PC-9 (cell line): ENCODE measurements at regions not wholly inside any gene's neighbourhood (a gene's known extent, or its start where the extent isn't known, plus 50 kb on each side); places are given as distances from the start of the nearest gene placed in this dataset.
A peak's percentile ranks its signal among the peaks of the same experiment; 100 is the strongest.

ENCODE experiments used
- BruUV-seq: library from RNA; stranded (reverse); fragments of 400-500 nt; replicated peaks from 2 replicates; lab custom pipeline; 2021; lab: Mats Ljungman, UMichigan
- CTCF ChIA-PET: fragments of 300-600 bp; sonication (Branson Sonifier 250); formaldehyde crosslinking; loops from one replicate; lab custom pipeline; 2022; ENCODE audit warnings: antibody characterized with exemption; lab: Charles Lee
- POLR2A ChIA-PET: fragments of 300-600 bp; sonication (Branson Sonifier 250); formaldehyde crosslinking; loops from one replicate; lab custom pipeline; 2022; ENCODE audit warnings: antibody characterized with exemption; ENCODE audit not compliant: unreplicated experiment; lab: Charles Lee
- DNase-seq, 2 experiments: peaks; one replicate each; pipeline versions ENCODE4 v3.0.0 to v3.0.0-alpha.2; 2015 to 2022; ENCODE audit warnings: mixed read lengths in 1 of 2
- H2AFZ ChIP-seq: fragments of 200-600 bp; sonication (generic); 2 replicates; pipeline ENCODE4 v1.8.1; 2017; ENCODE audit warnings: antibody characterized with exemption
- H3F3A ChIP-seq: fragments of 200-600 bp; sonication (generic); 2 replicates; pipeline ENCODE4 v1.8.1; 2017; ENCODE audit warnings: antibody characterized with exemption, mild to moderate bottlenecking, low read depth; ENCODE audit not compliant: insufficient read depth
- H3K27ac ChIP-seq: fragments of 200-600 bp; sonication (generic); 2 replicates; pipeline ENCODE4 v1.6.1; 2016; ENCODE audit warnings: mixed run types
- H3K27me3 ChIP-seq: fragments of 200-600 bp; sonication (generic); 2 replicates; pipeline ENCODE4 v1.6.1; 2016; ENCODE audit warnings: low read depth, mixed run types; ENCODE audit not compliant: insufficient read depth
- H3K36me3 ChIP-seq: fragments of 200-600 bp; sonication (generic); 2 replicates; pipeline ENCODE4 v1.6.1; 2016; ENCODE audit warnings: low read depth, mixed run types
- H3K4me1 ChIP-seq: fragments of 200-600 bp; sonication (generic); replicated peaks from 2 replicates; pipeline ENCODE4 v1.6.1; 2016; ENCODE audit warnings: mixed run types; ENCODE audit not compliant: insufficient read depth
- H3K4me2 ChIP-seq: fragments of 200-600 bp; sonication (generic); 2 replicates; pipeline ENCODE4 v1.6.1; 2017; ENCODE audit warnings: mixed run types
- H3K4me3 ChIP-seq: fragments of 200-600 bp; sonication (generic); 2 replicates; pipeline ENCODE4 v1.6.1; 2016; ENCODE audit warnings: mixed run types
- H3K79me2 ChIP-seq: fragments of 200-600 bp; sonication (generic); 2 replicates; pipeline ENCODE4 v1.6.1; 2017; ENCODE audit warnings: low read depth, mixed run types
- H3K9me2 ChIP-seq: fragments of 200-600 bp; sonication (generic); 2 replicates; pipeline ENCODE4 v1.8.1; 2017; ENCODE audit warnings: mild to moderate bottlenecking; ENCODE audit not compliant: insufficient read depth
- H3K9me3 ChIP-seq: fragments of 200-600 bp; sonication (generic); 2 replicates; pipeline ENCODE4 v1.8.1; 2016; ENCODE audit warnings: low read depth; ENCODE audit not compliant: insufficient read depth
- H4K20me1 ChIP-seq: fragments of 200-600 bp; sonication (generic); 2 replicates; pipeline ENCODE4 v1.8.1; 2017; ENCODE audit not compliant: insufficient read depth
- EZH2 ChIP-seq: fragments of 200-600 bp; sonication (generic); IDR thresholded peaks from 2 replicates; pipeline ENCODE4 v1.8.0; 2017; ENCODE audit warnings: antibody characterized with exemption, low read depth
- intact Hi-C: fragments of 100-400 bp; cut with micrococcal nuclease; formaldehyde crosslinking; loops from one replicate; pipeline ENCODE4 v1.10.0; 2022; ENCODE audit not compliant: unreplicated experiment
- TF ChIP-seq, protein P1 (sequence below): fragments of 200-600 bp; sonication (generic); conservative IDR thresholded peaks from 2 replicates; pipeline ENCODE4 v1.6.1; 2017; ENCODE audit warnings: mixed run types, antibody characterized with exemption, mild to moderate bottlenecking, moderate library complexity

- TF ChIP-seq, protein P1, sequence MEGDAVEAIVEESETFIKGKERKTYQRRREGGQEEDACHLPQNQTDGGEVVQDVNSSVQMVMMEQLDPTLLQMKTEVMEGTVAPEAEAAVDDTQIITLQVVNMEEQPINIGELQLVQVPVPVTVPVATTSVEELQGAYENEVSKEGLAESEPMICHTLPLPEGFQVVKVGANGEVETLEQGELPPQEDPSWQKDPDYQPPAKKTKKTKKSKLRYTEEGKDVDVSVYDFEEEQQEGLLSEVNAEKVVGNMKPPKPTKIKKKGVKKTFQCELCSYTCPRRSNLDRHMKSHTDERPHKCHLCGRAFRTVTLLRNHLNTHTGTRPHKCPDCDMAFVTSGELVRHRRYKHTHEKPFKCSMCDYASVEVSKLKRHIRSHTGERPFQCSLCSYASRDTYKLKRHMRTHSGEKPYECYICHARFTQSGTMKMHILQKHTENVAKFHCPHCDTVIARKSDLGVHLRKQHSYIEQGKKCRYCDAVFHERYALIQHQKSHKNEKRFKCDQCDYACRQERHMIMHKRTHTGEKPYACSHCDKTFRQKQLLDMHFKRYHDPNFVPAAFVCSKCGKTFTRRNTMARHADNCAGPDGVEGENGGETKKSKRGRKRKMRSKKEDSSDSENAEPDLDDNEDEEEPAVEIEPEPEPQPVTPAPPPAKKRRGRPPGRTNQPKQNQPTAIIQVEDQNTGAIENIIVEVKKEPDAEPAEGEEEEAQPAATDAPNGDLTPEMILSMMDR: no peak
- no peak for TF ChIP-seq EZH2
- no peak overlapping the region for H3K4me2 ChIP-seq
- no TSS peak for BruUV-seq
- H3K27me3 ChIP-seq: no peaks in the 10 kb centered on the region
- no peak overlapping the region for H3K27ac ChIP-seq
- peaks cover 6% of the 10 kb centered on the region for H3K9me3 ChIP-seq
- H3K79me2 ChIP-seq: no peaks in the 10 kb centered on the region
- H2AFZ ChIP-seq: no peak overlapping the region
- intact Hi-C loops: no loop called here
- no peak overlapping the region for H3K4me3 ChIP-seq
- CTCF ChIA-PET: no interaction called here
- no peaks in the 10 kb centered on the region for H3K4me1 ChIP-seq
- H3K9me2 ChIP-seq: no peaks in the 10 kb centered on the region
- peaks cover 4% of the 10 kb centered on the region; the same call in 1 of the 2 replicates for H3F3A ChIP-seq
- POLR2A ChIA-PET: no interaction called here
- H3K36me3 ChIP-seq: no peaks in the 10 kb centered on the region
- no peaks in the 10 kb centered on the region for H4K20me1 ChIP-seq
- DNase-seq: no peak
Measured at GRCh38 chr21:17402937-17403336, 109.9 kb upstream of the CXADR start.

GRCh38 chr21:17406202-17406601 lies 106.6 kb upstream of the CXADR start:
- Histone ChIP-seq H3K27me3 (no peaks in the 10 kb centered on the region), H3K4me3 (no peak overlapping the region), H3F3A (peaks cover 4% of the 10 kb centered on the region; the same call in 1 of the 2 replicates), H3K27ac (peak overlapping the region; percentile 31), H3K4me1 (no peaks in the 10 kb centered on the region), H3K36me3 (no peaks in the 10 kb centered on the region), H3K9me2 (no peaks in the 10 kb centered on the region), H3K79me2 (no peaks in the 10 kb centered on the region), H3K9me3 (peaks cover 6% of the 10 kb centered on the region), H3K4me2 (no peak overlapping the region), H4K20me1 (no peaks in the 10 kb centered on the region), H2AFZ (no peak overlapping the region)
- ChIA-PET CTCF (interaction anchor here (0.5 kb wide), 1 partner anchor 19 kb away, joined by 7 read pairs; no protein-coding TSS in a partner anchor), POLR2A (no interaction called here)
- TF ChIP-seq, protein P1: no peak
- no peak for TF ChIP-seq EZH2
- intact Hi-C loops: no loop called here
- peak in 1 of 2 experiments; percentile 78 for DNase-seq
- BruUV-seq: no TSS peak

DNA sequence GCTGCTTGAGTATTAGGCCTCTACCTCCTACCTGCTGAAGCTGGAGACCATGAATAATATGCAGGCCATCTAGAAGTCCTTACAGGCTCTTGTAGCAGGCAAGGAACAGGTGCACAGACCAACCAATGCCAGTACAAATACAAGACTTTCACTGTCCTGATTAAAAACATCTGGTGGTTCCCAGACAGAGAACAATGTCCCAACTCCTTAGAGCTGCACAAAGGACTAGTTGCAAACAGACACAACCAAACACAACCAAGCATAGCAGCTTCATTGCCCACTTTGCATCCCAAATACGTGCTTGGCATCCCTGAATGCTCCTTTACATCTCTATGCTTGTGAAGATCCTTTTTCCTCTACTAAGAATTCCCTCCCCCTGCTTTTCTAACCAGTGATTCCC lies 98.1 kb upstream of the CXADR start:
- Histone ChIP-seq H3K9me2 (no peaks in the 10 kb centered on the region), H3K27me3 (no peaks in the 10 kb centered on the region), H3K4me2 (no peak overlapping the region), H3K27ac (no peak overlapping the region), H2AFZ (no peak overlapping the region), H3K4me3 (no peak overlapping the region), H3K36me3 (no peaks in the 10 kb centered on the region), H3K79me2 (no peaks in the 10 kb centered on the region), H4K20me1 (no peaks in the 10 kb centered on the region), H3K4me1 (peaks cover 15% of the 10 kb centered on the region), H3F3A (peaks cover 20% of the 10 kb centered on the region), H3K9me3 (no peaks in the 10 kb centered on the region)
- intact Hi-C loops: loop anchor here (5.0 kb wide), 1 partner anchor 38 kb away; no protein-coding TSS in a partner anchor
- no TSS peak for BruUV-seq
- TF ChIP-seq EZH2: no peak
- TF ChIP-seq, protein P1: no peak
- no peak for DNase-seq
- ChIA-PET CTCF (no interaction called here), POLR2A (no interaction called here)
